ENCODE measurements at regions not wholly inside any gene's neighbourhood (a gene's known extent, or its start where the extent isn't known, plus 50 kb on each side); places are given as distances from the start of the nearest gene placed in this dataset.

DNA sequence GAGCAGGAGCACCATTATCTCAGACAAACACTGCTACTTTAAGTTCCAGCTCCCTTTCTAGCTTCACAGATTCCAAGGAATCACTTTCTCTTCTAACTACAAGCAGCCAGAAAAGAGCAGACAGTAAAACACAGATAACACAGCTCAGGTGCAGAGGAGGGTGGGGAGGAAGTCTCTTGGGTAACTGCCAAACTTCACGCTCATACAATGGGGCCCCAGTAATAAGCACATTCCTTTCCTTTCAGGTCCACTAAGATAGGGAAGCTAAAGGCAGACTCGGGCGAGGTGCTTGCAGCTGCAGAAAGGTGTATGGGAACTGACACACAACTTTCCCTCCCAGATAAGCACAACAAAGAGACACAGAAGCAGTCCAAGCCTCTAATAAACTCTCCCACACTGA, 69.2 kb upstream of the OR9G4 start:
- H3K4me1 ChIP-seq (ENCODE audit: control insufficient read depth in 2 of 3, insufficient read depth in 2 of 3, low read depth in 1 of 3, low read length in 3 of 3): no peaks in the 10 kb centered on the region
- no peak for FAIRE-seq
- TF ChIP-seq CTCF (IDR thresholded peaks at IDR 0.05; ENCODE audit: borderline replicate concordance, extremely low read depth, insufficient read depth): no peak
- intact Hi-C loops (cut with DNase I): loop anchor here (5.0 kb wide), 1 partner anchor 115 kb away; no protein-coding TSS in a partner anchor
- no peaks in the 10 kb centered on the region for H3K9me3 ChIP-seq (ENCODE audit: control insufficient read depth in 2 of 3, insufficient read depth in 1 of 3, low read length in 3 of 3)
- H3K9ac ChIP-seq (ENCODE audit: low read length in 3 of 3): no peak overlapping the region
- no peak overlapping the region for H3K4me3 ChIP-seq (ENCODE audit: low read length in 3 of 3)
- H3K27me3 ChIP-seq (ENCODE audit: control insufficient read depth, insufficient read depth, low read length): no peaks in the 10 kb centered on the region
- no peak overlapping the region for H3K27ac ChIP-seq (ENCODE audit: low read depth in 2 of 2, low read length in 2 of 2)
- no peaks in the 10 kb centered on the region for H3K36me3 ChIP-seq (ENCODE audit: control insufficient read depth in 2 of 3, insufficient read depth in 3 of 3, low read length in 3 of 3)
- no peak for DNase-seq

- intact Hi-C loops (cut with DNase I): loop anchor here (5.0 kb wide), 1 partner anchor 114 kb away; no protein-coding TSS in a partner anchor
- Histone ChIP-seq H3K27me3 (ENCODE audit: control insufficient read depth, insufficient read depth, low read length) (no peaks in the 10 kb centered on the region), H3K9me3 (ENCODE audit: control insufficient read depth in 2 of 3, insufficient read depth in 1 of 3, low read length in 3 of 3) (no peaks in the 10 kb centered on the region), H3K4me1 (ENCODE audit: control insufficient read depth in 2 of 3, insufficient read depth in 2 of 3, low read depth in 1 of 3, low read length in 3 of 3) (no peaks in the 10 kb centered on the region), H3K36me3 (ENCODE audit: control insufficient read depth in 2 of 3, insufficient read depth in 3 of 3, low read length in 3 of 3) (no peaks in the 10 kb centered on the region), H3K27ac (ENCODE audit: low read depth in 2 of 2, low read length in 2 of 2) (no peak overlapping the region), H3K4me3 (ENCODE audit: low read length in 3 of 3) (no peak overlapping the region), H3K9ac (ENCODE audit: low read length in 3 of 3) (no peak overlapping the region)
- TF ChIP-seq CTCF (IDR thresholded peaks at IDR 0.05; ENCODE audit: borderline replicate concordance, extremely low read depth, insufficient read depth): no peak
- DNase-seq (no peak), FAIRE-seq (no peak)
Observed at GRCh38 chr11:56816259-56816658, 67.8 kb upstream of the OR9G4 start.

DNA sequence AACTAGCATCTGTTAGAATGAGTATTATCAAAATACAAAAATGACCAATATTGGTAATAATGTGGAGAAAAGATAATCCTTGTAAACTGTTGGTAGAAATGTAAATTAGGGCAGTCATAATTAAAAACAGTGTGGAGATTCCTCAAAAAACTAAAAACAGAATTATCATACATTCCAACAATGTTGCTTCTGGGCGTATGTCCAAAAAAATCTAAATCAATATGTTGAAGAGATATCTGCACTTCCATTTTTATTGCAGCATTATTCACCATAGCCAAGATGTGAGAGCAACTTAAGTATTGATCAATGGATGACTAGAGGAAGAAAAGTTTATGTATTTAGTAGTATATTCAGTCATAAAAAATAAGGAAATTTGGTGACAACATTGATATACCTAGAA, 59.8 kb upstream of the OR9G4 start:
- TF ChIP-seq CTCF (IDR thresholded peaks at IDR 0.05; ENCODE audit: borderline replicate concordance, extremely low read depth, insufficient read depth): no peak
- DNase-seq (no peak), FAIRE-seq (no peak)
- no peaks in the 10 kb centered on the region for H3K27me3 ChIP-seq (ENCODE audit: control insufficient read depth, insufficient read depth, low read length)
- no peak overlapping the region for H3K4me3 ChIP-seq (ENCODE audit: low read length in 3 of 3)
- H3K36me3 ChIP-seq (ENCODE audit: control insufficient read depth in 2 of 3, insufficient read depth in 3 of 3, low read length in 3 of 3): no peaks in the 10 kb centered on the region
- H3K4me1 ChIP-seq (ENCODE audit: control insufficient read depth in 2 of 3, insufficient read depth in 2 of 3, low read depth in 1 of 3, low read length in 3 of 3): no peaks in the 10 kb centered on the region
- intact Hi-C loops (cut with DNase I): no loop called here
- H3K27ac ChIP-seq (ENCODE audit: low read depth in 2 of 2, low read length in 2 of 2): no peak overlapping the region
- H3K9ac ChIP-seq (ENCODE audit: low read length in 3 of 3): no peak overlapping the region
- H3K9me3 ChIP-seq (ENCODE audit: control insufficient read depth in 2 of 3, insufficient read depth in 1 of 3, low read length in 3 of 3): no peaks in the 10 kb centered on the region

- H3K36me3 ChIP-seq (ENCODE audit: control insufficient read depth in 2 of 3, insufficient read depth in 3 of 3, low read length in 3 of 3): no peaks in the 10 kb centered on the region
- TF ChIP-seq CTCF (IDR thresholded peaks at IDR 0.05; ENCODE audit: borderline replicate concordance, extremely low read depth, insufficient read depth): no peak
- no peak overlapping the region for H3K9ac ChIP-seq (ENCODE audit: low read length in 3 of 3)
- no peaks in the 10 kb centered on the region for H3K27me3 ChIP-seq (ENCODE audit: control insufficient read depth, insufficient read depth, low read length)
- H3K9me3 ChIP-seq (ENCODE audit: control insufficient read depth in 2 of 3, insufficient read depth in 1 of 3, low read length in 3 of 3): no peaks in the 10 kb centered on the region
- FAIRE-seq: no peak
- DNase-seq: no peak
- intact Hi-C loops (cut with DNase I): no loop called here
- H3K4me3 ChIP-seq (ENCODE audit: low read length in 3 of 3): no peak overlapping the region
- H3K27ac ChIP-seq (ENCODE audit: low read depth in 2 of 2, low read length in 2 of 2): no peak overlapping the region
- no peaks in the 10 kb centered on the region for H3K4me1 ChIP-seq (ENCODE audit: control insufficient read depth in 2 of 3, insufficient read depth in 2 of 3, low read depth in 1 of 3, low read length in 3 of 3)
Observed at GRCh38 chr11:56799691-56800210, 51.3 kb upstream of the OR9G4 start.

Measured in kidney (tissue), 13 donors.